ENCODE measurements at regions not wholly inside any gene's neighbourhood (a gene's known extent, or its start where the extent isn't known, plus 50 kb on each side); places are given as distances from the start of the nearest gene placed in this dataset.
A peak's percentile ranks its signal among the peaks of the same experiment; 100 is the strongest.
"Not testable (repeated sequence)": the region's sequence is repeated elsewhere in the genome, so short reads cannot be mapped to it uniquely, and the experiment has no call there.

DNA sequence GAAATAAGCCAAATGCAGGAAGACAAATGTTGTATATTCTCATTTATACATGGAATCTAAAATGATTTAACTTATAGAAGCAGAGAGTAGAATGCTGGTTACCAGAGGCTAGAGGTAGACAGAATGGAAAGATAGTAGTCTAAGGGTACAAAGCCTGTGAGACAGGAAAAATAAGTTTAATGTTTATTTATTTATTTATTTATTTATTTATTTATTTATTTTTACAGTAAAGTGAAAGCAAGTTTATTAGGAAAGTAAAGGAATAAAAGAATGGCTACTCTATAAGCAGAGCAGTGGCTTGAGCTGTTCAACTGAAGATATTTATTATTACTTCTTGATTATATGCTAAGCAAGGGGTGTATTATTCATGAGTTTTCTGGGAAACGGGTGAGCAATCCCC, 203.2 kb downstream of the LAS1L start:
- DNase-seq, result no peak

GRCh38 chrX:65300104-65300809, 234.3 kb downstream of the LAS1L start:
- no peak for DNase-seq

DNA sequence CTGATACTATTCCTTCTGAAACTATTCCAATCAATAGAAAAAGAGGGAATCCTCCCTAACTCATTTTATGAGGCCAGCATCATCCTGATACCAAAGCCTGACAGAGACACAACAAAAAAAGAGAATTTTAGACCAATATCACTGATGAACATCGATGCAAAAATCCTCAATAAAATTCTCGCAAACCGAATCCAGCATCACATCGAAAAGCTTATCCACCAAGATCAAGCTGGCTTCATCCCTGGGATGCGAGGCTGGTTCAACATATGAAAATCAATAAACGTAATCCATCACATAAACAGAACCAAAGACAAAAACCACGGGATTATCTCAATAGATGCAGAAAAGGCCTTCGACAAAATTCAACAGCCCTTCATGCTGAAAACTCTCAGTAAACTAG, 251.7 kb downstream of the LAS1L start:
- not testable (repeated sequence) for DNase-seq

DNA sequence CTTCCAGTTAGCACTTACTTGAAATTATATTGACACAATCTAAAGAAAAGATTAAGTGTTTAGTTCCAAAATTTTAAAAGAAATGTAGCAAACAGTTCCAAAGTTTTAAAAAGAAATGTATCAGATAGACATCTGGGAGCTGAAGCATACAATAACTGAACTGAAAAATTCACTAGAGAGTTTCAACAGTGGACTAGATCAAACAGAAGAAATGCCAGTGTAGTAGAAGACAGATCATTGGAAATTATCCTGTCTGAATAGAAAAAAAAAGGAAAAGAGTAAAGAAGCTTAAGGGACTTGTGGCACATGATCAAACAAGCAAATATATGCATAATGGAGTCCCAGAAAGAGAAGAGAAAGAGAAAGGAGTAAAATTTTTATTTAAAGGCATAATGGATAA, 261.4 kb downstream of the LAS1L start:
- no peak for DNase-seq

- no peak for DNase-seq
Measured at GRCh38 chrX:65266482-65266881, 268.1 kb downstream of the LAS1L start.

DNA sequence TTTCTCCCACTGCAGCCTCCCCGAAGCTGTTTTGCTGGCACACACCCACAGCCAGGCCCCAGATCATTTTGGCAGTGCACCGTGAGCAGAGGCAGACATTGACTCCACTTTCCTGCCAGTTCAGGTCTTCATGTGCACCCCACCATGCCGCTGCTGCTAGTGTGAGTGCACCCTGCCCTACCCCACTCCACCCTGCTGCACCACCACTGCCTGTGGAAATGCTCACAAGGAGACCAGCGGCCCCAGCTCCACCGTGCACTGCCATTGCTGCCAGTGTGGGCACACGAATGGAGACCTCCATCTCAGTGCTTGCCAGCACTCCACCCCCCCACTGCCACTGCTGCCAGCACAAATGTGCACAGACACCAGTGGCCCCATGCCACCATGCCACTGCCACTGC, 277.6 kb upstream of the ZC4H2 start:
- no peak for DNase-seq

DNA sequence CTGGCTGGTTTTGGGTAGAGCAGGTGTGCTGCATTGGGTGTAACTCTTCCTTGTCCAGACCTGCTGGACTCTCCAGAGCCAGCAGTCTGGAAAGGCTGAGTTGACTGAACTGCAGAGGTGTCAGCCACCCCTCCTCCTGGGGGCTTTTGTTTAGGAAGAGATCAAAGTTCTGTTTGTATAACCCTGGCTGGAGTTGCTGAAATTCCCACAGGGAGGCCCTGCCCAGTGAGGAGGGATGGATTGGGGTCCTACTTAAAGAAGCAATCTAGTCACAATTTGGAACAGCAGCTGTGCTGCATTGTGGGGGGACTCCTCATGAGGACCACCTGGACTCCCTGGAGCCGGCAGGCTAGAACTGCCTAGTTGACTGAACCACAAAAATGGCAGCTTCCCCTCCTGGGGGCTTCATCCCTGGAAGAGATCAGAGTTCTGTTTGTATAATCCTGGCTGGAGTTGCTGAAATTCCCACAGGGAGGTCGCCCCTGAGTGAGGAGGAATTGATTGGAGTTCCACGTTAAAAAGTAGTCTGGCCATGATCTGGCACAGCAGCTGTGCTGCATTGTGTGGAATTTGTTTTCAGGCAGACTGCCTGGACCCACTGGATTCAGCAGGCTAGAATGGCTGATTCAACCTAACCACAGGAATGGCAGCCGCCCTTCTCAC, 264.9 kb upstream of the ZC4H2 start:
- no peak for DNase-seq

GRCh38 chrX:65203545-65203944, 227.3 kb upstream of the ZC4H2 start:
- no peak for DNase-seq

- no peak for DNase-seq
Measured at GRCh38 chrX:65196758-65197360, 220.6 kb upstream of the ZC4H2 start.

- DNase-seq, result no peak
Measured at GRCh38 chrX:65195621-65196020, 219.4 kb upstream of the ZC4H2 start.

GRCh38 chrX:65194547-65194946, 218.3 kb upstream of the ZC4H2 start:
- DNase-seq, result no peak

- DNase-seq, result not testable (repeated sequence)
Measured at GRCh38 chrX:65163325-65163724, 187.1 kb upstream of the ZC4H2 start.

- no peak for DNase-seq
Measured at GRCh38 chrX:65148232-65148631, 172.0 kb upstream of the ZC4H2 start.

DNA sequence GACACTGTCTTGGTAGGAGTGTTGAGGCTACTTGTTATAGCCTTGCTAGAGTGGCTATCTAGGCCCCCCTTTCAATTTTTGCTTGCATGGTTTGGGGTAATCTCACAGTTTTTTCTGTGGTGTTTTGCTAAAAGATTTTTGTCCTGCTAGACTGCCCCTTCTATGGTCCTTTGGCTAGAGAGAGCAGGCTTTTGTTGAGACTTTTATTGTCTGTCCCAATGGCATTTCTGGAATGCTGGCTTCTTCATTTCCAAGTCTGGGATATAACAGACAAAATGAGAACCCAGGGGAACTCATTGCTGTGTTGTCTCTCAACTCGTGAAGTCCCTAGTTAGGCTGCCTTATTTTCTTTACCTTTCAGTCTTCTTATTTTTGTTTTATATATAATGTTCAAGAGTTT, 160.2 kb upstream of the ZC4H2 start:
- no peak for DNase-seq

DNA sequence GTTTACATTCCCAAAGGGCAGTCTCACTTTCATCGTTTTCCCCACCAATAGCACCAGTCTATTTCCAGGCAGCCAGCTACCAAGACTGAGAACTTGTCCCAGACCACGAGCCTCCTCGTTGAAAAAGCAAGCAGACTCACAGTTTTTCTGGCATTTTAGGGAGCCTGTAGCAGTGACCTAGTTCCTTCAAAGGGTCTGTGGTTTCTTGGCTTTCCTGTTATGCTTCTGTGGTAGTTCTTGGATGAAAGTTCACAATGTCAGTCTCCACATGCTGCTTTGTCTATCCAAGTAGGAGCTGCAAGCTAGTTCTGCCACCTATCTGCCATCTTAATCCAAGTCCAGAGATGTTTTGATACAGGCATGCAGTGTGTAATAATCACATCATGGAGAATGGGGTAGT, 151.6 kb upstream of the ZC4H2 start:
- no peak for DNase-seq

- DNase-seq, result no peak
Measured at GRCh38 chrX:65098851-65099250, 122.6 kb upstream of the ZC4H2 start.

- DNase-seq, result no peak
Measured at GRCh38 chrX:65093658-65094057, 117.4 kb upstream of the ZC4H2 start.

DNA sequence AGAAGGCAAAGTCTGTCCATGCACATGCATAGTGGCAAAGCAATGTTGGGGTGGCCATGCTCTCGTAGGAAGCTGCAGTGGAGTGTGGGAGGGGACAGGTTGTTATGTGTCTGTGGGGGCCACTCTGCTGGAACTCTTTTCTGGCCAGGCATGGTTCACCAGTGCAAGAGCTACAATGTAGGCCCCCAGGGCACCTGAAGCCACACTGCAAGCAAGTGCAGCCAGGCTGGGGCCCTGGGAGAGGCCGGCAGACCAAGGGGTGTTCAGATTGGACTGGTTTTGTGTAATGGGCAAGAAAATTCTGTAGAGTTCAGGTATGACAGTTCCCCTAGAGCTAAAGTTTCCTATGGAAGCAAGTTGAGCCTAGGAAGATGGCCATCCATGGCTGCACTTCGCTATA, 97.0 kb upstream of the ZC4H2 start:
- DNase-seq, result no peak

DNA sequence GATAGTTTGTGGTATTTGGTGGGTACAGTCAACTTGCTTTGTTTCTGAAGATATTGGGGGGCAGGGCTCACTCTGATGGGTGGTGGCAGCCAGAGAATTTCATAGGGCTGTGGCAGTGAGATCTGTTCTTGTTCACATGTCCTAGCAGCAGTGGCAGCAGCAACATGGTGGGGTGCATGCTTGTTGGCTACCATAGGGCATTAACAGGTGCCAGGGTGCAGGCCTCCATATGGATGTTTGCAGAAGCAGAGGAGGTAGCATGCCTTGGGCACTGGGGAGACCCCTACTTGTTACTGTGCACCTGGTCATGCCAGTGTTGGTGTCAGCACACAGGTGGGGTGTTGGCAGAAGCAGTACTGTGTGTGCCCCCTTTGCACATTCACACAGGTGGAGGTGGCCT, 96.3 kb upstream of the ZC4H2 start:
- DNase-seq, result no peak

- DNase-seq, result not testable (repeated sequence)
Measured at GRCh38 chrX:65058626-65059025, 82.4 kb upstream of the ZC4H2 start.

DNA sequence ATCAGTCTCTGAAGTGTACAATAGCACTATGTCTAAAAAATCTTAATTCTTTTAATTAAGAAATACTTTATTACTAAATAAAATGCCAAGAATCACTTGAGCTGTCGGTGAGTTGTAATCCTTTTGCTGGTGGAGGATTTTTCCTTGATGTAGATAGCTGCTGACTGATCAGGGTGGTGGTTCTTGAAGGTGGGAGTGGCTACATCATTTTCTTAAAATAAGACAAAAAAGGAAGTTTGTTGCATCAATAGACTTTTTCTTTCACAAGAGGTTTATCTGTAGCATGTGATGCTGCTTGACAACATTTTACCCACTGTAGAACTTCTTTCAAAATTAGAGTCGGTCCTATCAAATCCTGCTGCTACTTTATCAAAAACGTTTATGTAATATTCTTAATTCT, 68.8 kb upstream of the ZC4H2 start:
- no peak for DNase-seq

- peak; percentile 1 for DNase-seq
Measured at GRCh38 chrX:65035446-65035770, 59.2 kb upstream of the ZC4H2 start.

- peak; percentile 35 for DNase-seq
Measured at GRCh38 chrX:65034668-65035445, 58.6 kb upstream of the ZC4H2 start, which contains the start of gene ZC3H12B. Gene ZC3H12B (plus strand): TSS chrX:65034826.

DNA sequence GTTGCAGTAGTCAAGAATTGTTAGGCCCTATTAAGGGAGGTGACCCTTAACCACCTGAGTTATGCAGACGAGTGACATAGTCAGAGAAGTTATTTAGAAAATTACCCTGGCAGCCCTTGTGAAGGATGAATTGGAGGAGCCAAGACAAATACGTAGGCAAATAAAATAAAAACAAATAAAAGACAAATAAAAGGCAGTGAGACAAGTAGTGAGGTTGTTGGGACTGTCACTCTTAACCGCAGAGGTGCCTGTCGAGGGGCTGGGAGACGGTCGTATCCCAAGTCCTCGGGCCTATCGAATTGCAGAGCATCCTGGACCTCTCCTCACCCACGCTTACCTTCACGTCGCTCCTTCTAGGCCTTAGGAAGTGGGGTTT, 58.0 kb upstream of the ZC4H2 start:
- no peak for DNase-seq
